ENCODE measurements at regions not wholly inside any gene's neighbourhood (a gene's known extent, or its start where the extent isn't known, plus 50 kb on each side); places are given as distances from the start of the nearest gene placed in this dataset.

DNA sequence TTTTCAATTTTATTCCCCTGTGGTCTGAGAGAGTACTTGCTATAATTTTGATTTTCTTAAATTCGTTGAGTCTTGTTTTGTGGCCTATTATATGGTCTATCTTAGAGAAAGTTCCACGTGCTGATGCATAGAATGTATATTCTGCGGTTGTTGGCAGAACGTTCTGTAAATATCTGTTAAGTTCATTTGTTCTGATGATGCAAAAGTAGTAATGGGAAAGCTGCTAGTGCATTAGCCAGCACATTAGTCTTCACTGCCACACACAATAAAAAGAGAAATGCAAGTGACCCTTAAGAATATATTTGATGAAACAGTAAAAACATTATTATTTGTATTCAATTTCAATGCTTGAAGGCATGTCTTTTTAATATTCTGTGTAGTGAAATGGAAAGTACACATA, 84.8 kb downstream of the GTPBP8 start:
- TF ChIP-seq, protein P1, sequence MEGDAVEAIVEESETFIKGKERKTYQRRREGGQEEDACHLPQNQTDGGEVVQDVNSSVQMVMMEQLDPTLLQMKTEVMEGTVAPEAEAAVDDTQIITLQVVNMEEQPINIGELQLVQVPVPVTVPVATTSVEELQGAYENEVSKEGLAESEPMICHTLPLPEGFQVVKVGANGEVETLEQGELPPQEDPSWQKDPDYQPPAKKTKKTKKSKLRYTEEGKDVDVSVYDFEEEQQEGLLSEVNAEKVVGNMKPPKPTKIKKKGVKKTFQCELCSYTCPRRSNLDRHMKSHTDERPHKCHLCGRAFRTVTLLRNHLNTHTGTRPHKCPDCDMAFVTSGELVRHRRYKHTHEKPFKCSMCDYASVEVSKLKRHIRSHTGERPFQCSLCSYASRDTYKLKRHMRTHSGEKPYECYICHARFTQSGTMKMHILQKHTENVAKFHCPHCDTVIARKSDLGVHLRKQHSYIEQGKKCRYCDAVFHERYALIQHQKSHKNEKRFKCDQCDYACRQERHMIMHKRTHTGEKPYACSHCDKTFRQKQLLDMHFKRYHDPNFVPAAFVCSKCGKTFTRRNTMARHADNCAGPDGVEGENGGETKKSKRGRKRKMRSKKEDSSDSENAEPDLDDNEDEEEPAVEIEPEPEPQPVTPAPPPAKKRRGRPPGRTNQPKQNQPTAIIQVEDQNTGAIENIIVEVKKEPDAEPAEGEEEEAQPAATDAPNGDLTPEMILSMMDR (IDR thresholded peaks at IDR 0.05): no peak
- no peak for TF ChIP-seq POLR2AphosphoS5 (IDR thresholded peaks at IDR 0.05)

Data from upper lobe of left lung (tissue), 4 donors.